ENCODE measurements at regions not wholly inside any gene's neighbourhood (a gene's known extent, or its start where the extent isn't known, plus 50 kb on each side); places are given as distances from the start of the nearest gene placed in this dataset.

DNA sequence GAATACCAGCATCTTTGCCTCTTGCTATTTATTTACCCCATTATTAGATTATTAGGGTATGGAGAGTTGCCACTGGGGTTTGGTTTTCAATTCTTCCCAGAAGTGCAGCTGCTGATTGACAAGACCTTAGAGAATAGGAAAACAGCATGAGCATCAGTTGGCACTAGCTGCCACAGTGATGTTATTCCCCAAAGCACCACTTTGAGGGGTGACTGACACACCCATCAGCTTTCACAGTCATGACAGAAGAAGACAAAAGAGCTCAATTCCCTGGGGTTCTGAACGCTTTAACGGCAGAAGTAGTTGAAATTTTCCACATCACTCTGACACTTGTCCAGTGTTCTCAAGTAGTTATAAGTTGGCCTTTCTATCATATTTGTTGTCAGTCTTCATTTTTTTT, 55.0 kb upstream of the NR3C2 start:
- no peaks in the 10 kb centered on the region for H3K9me3 ChIP-seq
- no peaks in the 10 kb centered on the region for H3K4me1 ChIP-seq
- TF ChIP-seq, protein P1, sequence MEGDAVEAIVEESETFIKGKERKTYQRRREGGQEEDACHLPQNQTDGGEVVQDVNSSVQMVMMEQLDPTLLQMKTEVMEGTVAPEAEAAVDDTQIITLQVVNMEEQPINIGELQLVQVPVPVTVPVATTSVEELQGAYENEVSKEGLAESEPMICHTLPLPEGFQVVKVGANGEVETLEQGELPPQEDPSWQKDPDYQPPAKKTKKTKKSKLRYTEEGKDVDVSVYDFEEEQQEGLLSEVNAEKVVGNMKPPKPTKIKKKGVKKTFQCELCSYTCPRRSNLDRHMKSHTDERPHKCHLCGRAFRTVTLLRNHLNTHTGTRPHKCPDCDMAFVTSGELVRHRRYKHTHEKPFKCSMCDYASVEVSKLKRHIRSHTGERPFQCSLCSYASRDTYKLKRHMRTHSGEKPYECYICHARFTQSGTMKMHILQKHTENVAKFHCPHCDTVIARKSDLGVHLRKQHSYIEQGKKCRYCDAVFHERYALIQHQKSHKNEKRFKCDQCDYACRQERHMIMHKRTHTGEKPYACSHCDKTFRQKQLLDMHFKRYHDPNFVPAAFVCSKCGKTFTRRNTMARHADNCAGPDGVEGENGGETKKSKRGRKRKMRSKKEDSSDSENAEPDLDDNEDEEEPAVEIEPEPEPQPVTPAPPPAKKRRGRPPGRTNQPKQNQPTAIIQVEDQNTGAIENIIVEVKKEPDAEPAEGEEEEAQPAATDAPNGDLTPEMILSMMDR (IDR thresholded peaks at IDR 0.05) = no peak
- no peaks in the 10 kb centered on the region for H3K36me3 ChIP-seq
- H3K27ac ChIP-seq = no peak overlapping the region
- intact Hi-C loops (cut with DNase I; ENCODE audit: low total_unique reads) = no loop called here
- no peak overlapping the region for H3K4me3 ChIP-seq
- H3K27me3 ChIP-seq = no peaks in the 10 kb centered on the region
- no peak for DNase-seq

DNA sequence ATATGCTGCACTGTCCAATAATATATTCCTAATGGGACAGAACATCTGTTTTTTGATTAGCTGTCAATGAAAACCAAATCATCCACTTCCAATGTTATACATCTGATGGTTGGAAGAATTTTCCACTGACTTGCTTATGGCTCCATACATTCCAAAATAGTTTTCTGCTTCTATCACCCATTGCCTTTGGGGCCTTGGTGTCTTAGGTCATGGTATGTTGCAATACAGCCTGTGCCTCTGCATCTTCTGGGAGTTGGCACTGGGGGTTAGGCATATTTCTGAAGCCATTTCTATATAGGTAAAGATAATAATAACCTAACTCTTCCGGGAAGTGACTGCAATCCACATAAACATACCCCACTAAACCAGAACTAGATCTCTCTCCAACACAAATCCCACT, 53.2 kb upstream of the NR3C2 start:
- no peak overlapping the region for H3K4me3 ChIP-seq
- no peak for DNase-seq
- H3K27me3 ChIP-seq = no peaks in the 10 kb centered on the region
- intact Hi-C loops (cut with DNase I; ENCODE audit: low total_unique reads) = no loop called here
- no peaks in the 10 kb centered on the region for H3K4me1 ChIP-seq
- no peaks in the 10 kb centered on the region for H3K36me3 ChIP-seq
- no peak overlapping the region for H3K27ac ChIP-seq
- no peaks in the 10 kb centered on the region for H3K9me3 ChIP-seq
- TF ChIP-seq, protein P1 (IDR thresholded peaks at IDR 0.05) = no peak

Data from tibial artery (tissue), 4 donors.